ENCODE measurements at regions not wholly inside any gene's neighbourhood (a gene's known extent, or its start where the extent isn't known, plus 50 kb on each side); places are given as distances from the start of the nearest gene placed in this dataset.

DNA sequence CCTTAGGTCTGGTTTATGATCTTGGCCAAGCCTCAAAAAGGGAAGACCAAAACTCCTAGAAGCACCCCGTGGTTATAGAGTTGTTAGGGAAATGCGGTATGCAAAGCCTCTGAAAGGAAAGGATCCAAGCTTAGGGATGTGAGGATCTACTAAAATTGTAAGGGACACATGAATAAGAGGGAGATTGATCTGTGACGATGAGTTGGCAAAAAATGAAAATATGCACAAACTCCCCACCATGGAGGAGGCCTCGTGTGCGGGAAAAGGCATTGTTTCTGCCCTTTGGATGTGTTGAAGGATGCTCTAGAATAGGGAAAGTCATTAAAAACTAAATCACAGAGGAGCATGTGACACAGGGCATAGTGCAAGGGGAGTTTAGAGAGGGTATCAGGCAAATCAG lies 88.7 kb upstream of the UBL3 start:
- H2BK5ac ChIP-seq (ENCODE audit: low read length), result no peak overlapping the region
- WGBS, 2 donors (ENCODE audit: extremely low coverage in 2 of 2, insufficient read length in 2 of 2, insufficient replicate concordance in 1 of 2), result no CpG with 5 or more reads among the region's 5 CpGs
- H2BK120ac ChIP-seq (ENCODE audit: low read depth, low read length), result no peak overlapping the region
- no peak for DNase-seq (ENCODE audit: low spot score)
- H3K4me1 ChIP-seq (ENCODE audit: control insufficient read depth in 2 of 2, insufficient read depth in 1 of 2, low read depth in 1 of 2, low read length in 2 of 2), result peaks cover 0 to 10% of the 10 kb centered on the region in 2 donors
- H3K4me2 ChIP-seq (ENCODE audit: insufficient read depth, low read length, poor library complexity, severe bottlenecking), result no peak overlapping the region
- H2BK12ac ChIP-seq (ENCODE audit: low read length), result no peak overlapping the region
- H3K27me3 ChIP-seq (ENCODE audit: control insufficient read depth in 3 of 3, insufficient read depth in 3 of 3, low read depth in 1 of 3, low read length in 3 of 3), result peaks cover 0 to 20% (median 0%) of the 10 kb centered on the region in 3 experiments
- H3K9ac ChIP-seq (ENCODE audit: low read depth, low read length, poor library complexity), result no peak overlapping the region
- no peaks in the 10 kb centered on the region for H3K9me3 ChIP-seq (replicated peaks in 1 of 2; ENCODE audit: control insufficient read depth in 2 of 2, insufficient read depth in 1 of 2, low read depth in 1 of 2, low read length in 2 of 2)
- H4K8ac ChIP-seq (ENCODE audit: low read depth, low read length), result no peak overlapping the region
- no peaks in the 10 kb centered on the region for H3K79me1 ChIP-seq (ENCODE audit: low read depth, low read length)
- H2AK5ac ChIP-seq (ENCODE audit: low read depth, low read length), result no peak overlapping the region
- H3K14ac ChIP-seq (ENCODE audit: low read length), result no peak overlapping the region
- no peak overlapping the region for H3K4me3 ChIP-seq (ENCODE audit: low read length in 2 of 2)
- no peaks in the 10 kb centered on the region for H3K36me3 ChIP-seq (replicated peaks in 1 of 2; ENCODE audit: control insufficient read depth in 2 of 2, insufficient read depth in 2 of 2, low read length in 2 of 2)
- no peak overlapping the region for H2AFZ ChIP-seq (ENCODE audit: low read length)
- H3K23ac ChIP-seq (ENCODE audit: low read depth, low read length, poor library complexity), result no peak overlapping the region
- no peak overlapping the region for H2BK15ac ChIP-seq (ENCODE audit: low read length)
- H4K91ac ChIP-seq (ENCODE audit: low read depth, low read length, poor library complexity), result no peak overlapping the region
- H3K18ac ChIP-seq (ENCODE audit: low read length), result no peak overlapping the region
- H3K4ac ChIP-seq (ENCODE audit: low read length), result no peak overlapping the region
- H3K27ac ChIP-seq (replicated peaks; ENCODE audit: low read length), result no peak overlapping the region

DNA sequence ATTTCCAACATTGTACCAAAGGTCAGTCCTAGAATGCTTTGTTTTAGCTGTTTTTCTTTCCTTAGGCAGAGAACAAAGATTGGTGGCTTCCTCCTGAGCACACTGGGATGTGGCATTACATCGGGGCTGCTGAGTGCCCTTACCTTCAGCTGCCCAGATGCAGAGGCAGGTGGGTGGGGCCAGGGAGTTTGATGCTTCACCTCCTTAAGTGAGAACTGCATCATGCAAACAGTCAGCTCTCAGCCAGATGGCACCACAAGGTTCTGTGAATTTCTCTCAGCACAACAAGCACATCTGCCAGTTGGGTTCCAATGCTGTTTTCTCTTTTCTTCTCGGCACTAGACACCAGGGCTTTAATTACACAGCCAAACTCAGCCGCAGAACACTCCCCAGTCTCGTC lies 87.4 kb upstream of the UBL3 start:
- Histone ChIP-seq H2AK5ac (ENCODE audit: low read depth, low read length) (peak overlapping the region; percentile 64), H2BK120ac (ENCODE audit: low read depth, low read length) (no peak overlapping the region), H3K14ac (ENCODE audit: low read length) (no peak overlapping the region), H3K4me2 (ENCODE audit: insufficient read depth, low read length, poor library complexity, severe bottlenecking) (no peak overlapping the region), H3K9me3 (replicated peaks in 1 of 2; ENCODE audit: control insufficient read depth in 2 of 2, insufficient read depth in 1 of 2, low read depth in 1 of 2, low read length in 2 of 2) (no peaks in the 10 kb centered on the region), H2BK5ac (ENCODE audit: low read length) (no peak overlapping the region), H3K79me1 (ENCODE audit: low read depth, low read length) (no peaks in the 10 kb centered on the region), H4K8ac (ENCODE audit: low read depth, low read length) (no peak overlapping the region), H3K27me3 (ENCODE audit: control insufficient read depth in 3 of 3, insufficient read depth in 3 of 3, low read depth in 1 of 3, low read length in 3 of 3) (peaks cover 0 to 20% (median 0%) of the 10 kb centered on the region in 3 experiments), H2BK12ac (ENCODE audit: low read length) (no peak overlapping the region), H2BK15ac (ENCODE audit: low read length) (no peak overlapping the region), H3K27ac (replicated peaks; ENCODE audit: low read length) (no peak overlapping the region), H2AFZ (ENCODE audit: low read length) (no peak overlapping the region), H4K91ac (ENCODE audit: low read depth, low read length, poor library complexity) (no peak overlapping the region), H3K9ac (ENCODE audit: low read depth, low read length, poor library complexity) (no peak overlapping the region), H3K4me3 (ENCODE audit: low read length in 2 of 2) (no peak overlapping the region), H3K4ac (ENCODE audit: low read length) (no peak overlapping the region), H3K36me3 (replicated peaks in 1 of 2; ENCODE audit: control insufficient read depth in 2 of 2, insufficient read depth in 2 of 2, low read length in 2 of 2) (no peaks in the 10 kb centered on the region), H3K23ac (ENCODE audit: low read depth, low read length, poor library complexity) (no peak overlapping the region), H3K4me1 (ENCODE audit: control insufficient read depth in 2 of 2, insufficient read depth in 1 of 2, low read depth in 1 of 2, low read length in 2 of 2) (peaks cover 0 to 10% of the 10 kb centered on the region in 2 donors), H3K18ac (ENCODE audit: low read length) (no peak overlapping the region)
- no peak for DNase-seq (ENCODE audit: low spot score)
- no CpG with 5 or more reads among the region's 4 CpGs for WGBS, 2 donors (ENCODE audit: extremely low coverage in 2 of 2, insufficient read length in 2 of 2, insufficient replicate concordance in 1 of 2)

- DNase-seq (ENCODE audit: low spot score), result no peak
- no peak overlapping the region for H3K23ac ChIP-seq (ENCODE audit: low read depth, low read length, poor library complexity)
- H2BK120ac ChIP-seq (ENCODE audit: low read depth, low read length), result no peak overlapping the region
- H4K91ac ChIP-seq (ENCODE audit: low read depth, low read length, poor library complexity), result no peak overlapping the region
- H2BK12ac ChIP-seq (ENCODE audit: low read length), result no peak overlapping the region
- H3K4ac ChIP-seq (ENCODE audit: low read length), result no peak overlapping the region
- H3K14ac ChIP-seq (ENCODE audit: low read length), result no peak overlapping the region
- no peak overlapping the region for H3K9ac ChIP-seq (ENCODE audit: low read depth, low read length, poor library complexity)
- no peak overlapping the region for H2BK15ac ChIP-seq (ENCODE audit: low read length)
- H3K27ac ChIP-seq (replicated peaks; ENCODE audit: low read length), result no peak overlapping the region
- no peak overlapping the region for H3K18ac ChIP-seq (ENCODE audit: low read length)
- H3K4me1 ChIP-seq (ENCODE audit: control insufficient read depth in 2 of 2, insufficient read depth in 1 of 2, low read depth in 1 of 2, low read length in 2 of 2), result peaks cover 0 to 10% of the 10 kb centered on the region in 2 donors
- WGBS, 2 donors (ENCODE audit: extremely low coverage in 2 of 2, insufficient read length in 2 of 2, insufficient replicate concordance in 1 of 2), result no CpG with 5 or more reads among the region's 12 CpGs
- no peak overlapping the region for H2BK5ac ChIP-seq (ENCODE audit: low read length)
- no peaks in the 10 kb centered on the region for H3K9me3 ChIP-seq (replicated peaks in 1 of 2; ENCODE audit: control insufficient read depth in 2 of 2, insufficient read depth in 1 of 2, low read depth in 1 of 2, low read length in 2 of 2)
- H3K4me2 ChIP-seq (ENCODE audit: insufficient read depth, low read length, poor library complexity, severe bottlenecking), result no peak overlapping the region
- H3K27me3 ChIP-seq (ENCODE audit: control insufficient read depth in 3 of 3, insufficient read depth in 3 of 3, low read depth in 1 of 3, low read length in 3 of 3), result peaks cover 0 to 20% (median 0%) of the 10 kb centered on the region in 3 experiments
- no peaks in the 10 kb centered on the region for H3K36me3 ChIP-seq (replicated peaks in 1 of 2; ENCODE audit: control insufficient read depth in 2 of 2, insufficient read depth in 2 of 2, low read length in 2 of 2)
- H2AK5ac ChIP-seq (ENCODE audit: low read depth, low read length), result no peak overlapping the region
- no peak overlapping the region for H2AFZ ChIP-seq (ENCODE audit: low read length)
- H4K8ac ChIP-seq (ENCODE audit: low read depth, low read length), result no peak overlapping the region
- H3K79me1 ChIP-seq (ENCODE audit: low read depth, low read length), result no peaks in the 10 kb centered on the region
- H3K4me3 ChIP-seq (ENCODE audit: low read length in 2 of 2), result no peak overlapping the region
These were observed 87.0 kb upstream of the UBL3 start for GRCh38 chr13:29937379-29937778.

DNA sequence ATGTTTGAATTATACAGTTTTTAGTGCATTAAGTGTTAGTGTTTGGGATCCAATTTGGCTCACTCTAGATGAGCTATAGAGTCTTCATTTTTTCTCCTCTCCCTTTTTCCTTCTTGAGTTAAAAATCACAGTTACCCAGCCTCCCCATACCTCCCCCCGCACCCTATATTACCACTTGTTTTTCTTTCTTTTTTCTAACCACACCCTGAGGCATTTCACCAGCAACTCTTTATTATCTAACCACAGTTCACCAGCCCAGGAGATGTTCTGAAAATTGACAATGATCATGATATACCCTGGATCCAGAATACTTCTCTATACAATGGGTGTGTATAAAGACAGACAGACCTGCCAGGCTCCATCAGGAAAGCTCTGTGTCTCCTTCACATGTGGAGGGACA lies 86.5 kb upstream of the UBL3 start:
- H3K4me3 ChIP-seq (ENCODE audit: low read length in 2 of 2), result no peak overlapping the region
- no peak overlapping the region for H3K4ac ChIP-seq (ENCODE audit: low read length)
- H3K9ac ChIP-seq (ENCODE audit: low read depth, low read length, poor library complexity), result no peak overlapping the region
- H2AK5ac ChIP-seq (ENCODE audit: low read depth, low read length), result no peak overlapping the region
- H4K91ac ChIP-seq (ENCODE audit: low read depth, low read length, poor library complexity), result no peak overlapping the region
- H3K23ac ChIP-seq (ENCODE audit: low read depth, low read length, poor library complexity), result no peak overlapping the region
- no peak overlapping the region for H2BK120ac ChIP-seq (ENCODE audit: low read depth, low read length)
- H3K9me3 ChIP-seq (replicated peaks in 1 of 2; ENCODE audit: control insufficient read depth in 2 of 2, insufficient read depth in 1 of 2, low read depth in 1 of 2, low read length in 2 of 2), result no peaks in the 10 kb centered on the region
- peaks cover 0 to 10% of the 10 kb centered on the region in 2 donors for H3K4me1 ChIP-seq (ENCODE audit: control insufficient read depth in 2 of 2, insufficient read depth in 1 of 2, low read depth in 1 of 2, low read length in 2 of 2)
- no peak overlapping the region for H2BK5ac ChIP-seq (ENCODE audit: low read length)
- no peak overlapping the region for H3K14ac ChIP-seq (ENCODE audit: low read length)
- H3K27ac ChIP-seq (replicated peaks; ENCODE audit: low read length), result no peak overlapping the region
- no peaks in the 10 kb centered on the region for H3K36me3 ChIP-seq (replicated peaks in 1 of 2; ENCODE audit: control insufficient read depth in 2 of 2, insufficient read depth in 2 of 2, low read length in 2 of 2)
- no peak overlapping the region for H4K8ac ChIP-seq (ENCODE audit: low read depth, low read length)
- no peak overlapping the region for H2AFZ ChIP-seq (ENCODE audit: low read length)
- no peak overlapping the region for H2BK15ac ChIP-seq (ENCODE audit: low read length)
- H3K79me1 ChIP-seq (ENCODE audit: low read depth, low read length), result no peaks in the 10 kb centered on the region
- 100% methylated on average over 1 of the region's 1 CpG; no CpG with 5 or more reads in 1 of the 2 donors for WGBS, 2 donors (ENCODE audit: extremely low coverage in 2 of 2, insufficient read length in 2 of 2, insufficient replicate concordance in 1 of 2)
- no peak overlapping the region for H3K18ac ChIP-seq (ENCODE audit: low read length)
- no peak overlapping the region for H3K4me2 ChIP-seq (ENCODE audit: insufficient read depth, low read length, poor library complexity, severe bottlenecking)
- H2BK12ac ChIP-seq (ENCODE audit: low read length), result no peak overlapping the region
- DNase-seq (ENCODE audit: low spot score), result no peak
- peaks cover 0 to 20% (median 0%) of the 10 kb centered on the region in 3 experiments for H3K27me3 ChIP-seq (ENCODE audit: control insufficient read depth in 3 of 3, insufficient read depth in 3 of 3, low read depth in 1 of 3, low read length in 3 of 3)
